Astrocyte of the cerebellum (primary cell): ENCODE measurements at regions not wholly inside any gene's neighbourhood (a gene's known extent, or its start where the extent isn't known, plus 50 kb on each side); places are given as distances from the start of the nearest gene placed in this dataset.

Experiments
- DNase-seq: peaks from one replicate; pipeline ENCODE4 v3.0.0-alpha.2; 2011; ENCODE audit warnings: low read depth
- H3K4me3 ChIP-seq: 2 replicates; pipeline ENCODE4 v1.5.1; 2011; ENCODE audit warnings: mild to moderate bottlenecking, low read depth, low read length, moderate library complexity
- in situ Hi-C: cut with HindIII; loops from 2 replicates; pipeline ENCODE4 v1.10.0; 2017; ENCODE audit warnings: low sequenced_read_pairs
- TF ChIP-seq, protein P1 (sequence below): IDR thresholded peaks from 2 replicates; pipeline ENCODE4 v1.5.1; 2012; ENCODE audit warnings: low read length, low read depth, moderate library complexity, mild to moderate bottlenecking; ENCODE audit errors: missing control alignments

GRCh38 chr18:22639026-22639463 is 221.3 kb upstream of the CTAGE1 start:
- TF ChIP-seq, protein P1, sequence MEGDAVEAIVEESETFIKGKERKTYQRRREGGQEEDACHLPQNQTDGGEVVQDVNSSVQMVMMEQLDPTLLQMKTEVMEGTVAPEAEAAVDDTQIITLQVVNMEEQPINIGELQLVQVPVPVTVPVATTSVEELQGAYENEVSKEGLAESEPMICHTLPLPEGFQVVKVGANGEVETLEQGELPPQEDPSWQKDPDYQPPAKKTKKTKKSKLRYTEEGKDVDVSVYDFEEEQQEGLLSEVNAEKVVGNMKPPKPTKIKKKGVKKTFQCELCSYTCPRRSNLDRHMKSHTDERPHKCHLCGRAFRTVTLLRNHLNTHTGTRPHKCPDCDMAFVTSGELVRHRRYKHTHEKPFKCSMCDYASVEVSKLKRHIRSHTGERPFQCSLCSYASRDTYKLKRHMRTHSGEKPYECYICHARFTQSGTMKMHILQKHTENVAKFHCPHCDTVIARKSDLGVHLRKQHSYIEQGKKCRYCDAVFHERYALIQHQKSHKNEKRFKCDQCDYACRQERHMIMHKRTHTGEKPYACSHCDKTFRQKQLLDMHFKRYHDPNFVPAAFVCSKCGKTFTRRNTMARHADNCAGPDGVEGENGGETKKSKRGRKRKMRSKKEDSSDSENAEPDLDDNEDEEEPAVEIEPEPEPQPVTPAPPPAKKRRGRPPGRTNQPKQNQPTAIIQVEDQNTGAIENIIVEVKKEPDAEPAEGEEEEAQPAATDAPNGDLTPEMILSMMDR = no peak
- peak; percentile 31 for DNase-seq
- H3K4me3 ChIP-seq = no peak overlapping the region
- in situ Hi-C loops = no loop called here

DNA sequence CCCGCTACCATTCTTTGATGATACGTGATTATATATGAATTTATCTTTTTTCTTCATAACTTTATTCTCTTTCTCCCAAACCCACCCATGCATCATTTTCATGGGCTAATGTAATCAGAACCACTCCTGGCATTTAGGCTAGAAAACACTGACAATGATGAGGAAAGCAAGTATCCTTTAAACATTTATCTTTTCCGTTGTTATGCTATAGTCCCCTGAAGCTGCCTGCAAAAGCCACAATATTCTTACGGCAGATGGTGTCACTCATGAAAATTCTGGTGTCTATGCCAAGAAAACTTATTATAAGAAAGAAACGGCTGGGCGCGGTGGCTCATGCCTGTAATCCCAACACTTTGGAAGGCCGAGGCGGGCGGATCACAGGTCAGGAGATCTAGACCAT is 221.8 kb upstream of the CTAGE1 start:
- TF ChIP-seq, protein P1 = no peak
- no peak overlapping the region for H3K4me3 ChIP-seq
- DNase-seq = no peak
- in situ Hi-C loops = no loop called here

DNA sequence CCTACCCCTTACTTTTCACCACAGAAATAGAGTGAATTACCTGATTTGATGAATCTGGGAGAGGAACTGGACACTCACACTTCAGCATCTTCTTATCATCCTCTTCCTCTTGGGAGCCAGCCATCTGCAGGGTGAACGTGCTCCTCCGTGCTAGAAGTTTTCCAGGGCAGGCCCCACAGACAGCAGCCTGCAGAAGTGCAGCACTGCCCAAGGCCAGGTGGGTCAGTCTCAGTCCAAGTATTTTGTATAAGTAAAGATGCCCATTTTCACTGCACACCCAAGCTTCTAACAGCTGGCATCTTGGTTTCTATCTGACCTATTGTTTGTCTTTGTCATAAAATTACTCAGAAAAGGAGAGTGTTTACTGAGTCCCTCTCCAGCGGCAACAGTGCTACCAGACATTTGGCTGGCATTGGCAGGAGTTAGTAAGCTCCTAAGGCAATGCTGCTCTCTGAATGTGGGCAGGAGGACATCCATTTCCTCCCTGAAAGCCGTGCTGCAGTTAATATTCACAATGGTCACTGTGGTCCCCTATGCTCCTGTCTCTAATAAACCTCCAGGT is 222.6 kb upstream of the CTAGE1 start:
- no peak for DNase-seq
- TF ChIP-seq, protein P1 = no peak
- in situ Hi-C loops = no loop called here

DNA sequence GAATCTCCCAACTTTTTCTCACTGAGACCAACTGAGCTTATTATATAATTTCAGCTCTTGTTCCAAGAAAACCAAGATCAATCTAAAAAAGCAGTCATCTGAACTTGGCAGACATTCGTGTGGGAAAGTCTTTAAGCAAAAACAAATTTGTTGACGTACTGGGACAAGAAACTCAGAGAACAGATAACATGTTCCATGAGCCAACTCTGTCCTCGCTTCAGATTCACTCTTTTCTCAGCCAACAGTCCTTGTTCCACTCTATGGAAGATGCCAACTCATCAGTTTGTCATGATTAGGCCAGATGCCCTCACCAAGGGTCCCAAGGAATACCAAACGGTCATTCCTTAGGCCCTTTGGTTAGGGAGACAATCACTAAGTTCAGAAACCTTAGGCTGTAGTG is 224.2 kb upstream of the CTAGE1 start:
- H3K4me3 ChIP-seq = no peak overlapping the region
- no peak for DNase-seq
- in situ Hi-C loops = no loop called here
- TF ChIP-seq, protein P1 = no peak

More for the DNA sequence above, 222.6 kb upstream of the CTAGE1 start:
- no peak overlapping the region for H3K4me3 ChIP-seq

DNA sequence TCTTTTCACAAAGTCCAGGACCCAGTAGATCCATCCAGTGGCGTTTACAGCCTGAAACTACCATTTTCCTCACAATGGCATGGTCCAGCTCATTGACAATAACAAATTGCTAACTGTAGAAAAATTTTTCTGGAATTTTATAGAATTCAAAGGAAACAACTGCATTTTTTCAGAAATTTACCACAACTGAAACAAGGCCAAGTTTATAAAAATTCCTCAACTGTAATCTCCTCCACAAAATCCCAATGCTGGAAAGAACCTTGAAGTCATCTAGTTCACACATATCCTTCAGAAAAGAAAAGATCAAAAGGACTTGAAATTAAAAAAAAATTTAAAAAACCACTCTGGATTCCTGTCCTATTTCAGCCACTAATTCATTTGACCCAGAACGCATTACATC is 226.0 kb upstream of the CTAGE1 start:
- in situ Hi-C loops = no loop called here
- DNase-seq = peak; percentile 35
- TF ChIP-seq, protein P1 = no peak
- H3K4me3 ChIP-seq = no peak overlapping the region

DNA sequence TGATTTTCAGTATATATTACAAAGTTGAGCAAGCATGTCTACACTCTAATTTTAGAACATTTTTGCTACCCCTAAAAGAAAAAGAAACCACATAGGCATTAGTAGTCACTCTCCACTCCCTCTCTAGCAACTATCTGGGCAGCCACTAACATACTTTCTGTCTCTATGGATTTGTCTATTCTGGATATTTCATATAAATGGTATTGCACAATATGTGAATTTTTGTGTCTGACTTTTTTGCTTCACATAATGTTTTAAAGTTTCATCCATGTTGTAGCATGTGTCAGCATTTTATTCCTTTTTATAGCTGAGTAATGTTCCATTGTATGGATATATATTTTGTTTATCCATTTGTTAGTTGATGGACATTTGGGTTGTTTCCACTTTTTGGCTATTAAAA is 232.5 kb upstream of the CTAGE1 start:
- no peak overlapping the region for H3K4me3 ChIP-seq
- no peak for DNase-seq
- in situ Hi-C loops = no loop called here
- TF ChIP-seq, protein P1 = no peak
